EH (cell line): ENCODE measurements at regions not wholly inside any gene's neighbourhood (a gene's known extent, or its start where the extent isn't known, plus 50 kb on each side); places are given as distances from the start of the nearest gene placed in this dataset.
"Not testable (repeated sequence)": the region's sequence is repeated elsewhere in the genome, so short reads cannot be mapped to it uniquely, and the experiment has no call there.

Source experiments
- DNase-seq: peaks from one replicate; pipeline ENCODE4 v3.0.0-alpha.2; 2015; ENCODE audit warnings: low read depth

DNA sequence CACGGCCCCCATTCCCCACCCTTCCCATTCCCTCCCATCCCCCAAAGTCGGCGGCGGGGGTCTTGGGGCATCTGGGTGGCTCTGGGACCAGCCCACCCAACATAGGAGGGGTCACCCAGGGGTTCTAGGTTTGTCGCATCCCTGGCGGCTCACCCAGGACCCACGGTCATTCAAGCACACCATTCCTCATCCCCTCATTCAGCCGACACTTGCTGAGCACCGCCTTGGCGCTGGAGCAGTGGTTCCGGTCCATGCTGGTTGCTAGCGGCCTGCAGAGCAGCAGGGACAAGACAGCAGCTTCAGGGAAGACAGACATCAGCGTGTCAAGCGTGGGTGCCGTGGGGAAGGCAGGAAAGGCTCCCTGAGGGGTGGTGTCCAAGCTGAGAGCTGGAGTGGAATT, 50.5 kb upstream of the OTOS start:
- no peak for DNase-seq

DNA sequence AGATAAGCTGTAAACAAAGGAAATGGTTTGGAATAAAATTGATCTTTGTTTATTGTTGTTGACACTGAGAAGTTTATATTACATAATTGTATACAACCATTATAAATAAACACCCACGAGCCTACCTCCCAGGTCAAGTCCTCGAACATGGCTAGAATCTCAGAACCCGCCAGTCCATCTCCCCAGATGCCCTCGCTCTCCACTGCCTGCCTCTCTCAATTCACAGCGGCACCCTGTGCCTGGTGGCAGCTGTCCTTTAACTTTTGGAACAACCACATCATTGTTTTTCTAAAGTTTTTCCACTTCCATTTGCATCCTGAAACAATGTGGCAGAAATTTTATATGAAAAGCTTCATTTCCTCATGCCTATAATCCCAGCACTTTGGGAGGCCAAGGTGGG, 52.2 kb upstream of the OTOS start:
- no peak for DNase-seq

DNA sequence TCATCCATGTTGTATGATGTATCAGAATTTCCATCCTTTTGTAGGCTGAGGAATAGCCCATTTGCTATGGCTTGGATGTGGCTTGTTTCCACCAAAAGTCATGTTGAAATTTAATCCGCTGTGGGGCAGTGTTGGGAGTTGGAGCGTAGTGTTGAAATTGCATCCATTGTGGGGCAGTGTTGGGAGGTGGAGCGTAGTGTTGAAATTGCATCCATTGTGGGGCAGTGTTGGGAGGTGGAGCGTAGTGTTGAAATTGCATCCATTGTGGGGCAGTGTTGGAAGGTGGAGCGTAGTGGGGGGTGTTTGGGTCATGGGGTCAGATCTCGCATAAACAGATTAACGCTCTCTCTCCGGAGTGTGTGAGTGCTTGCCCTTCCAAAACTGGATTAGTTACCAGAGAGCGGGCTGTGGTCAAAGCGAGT, 53.9 kb upstream of the OTOS start:
- DNase-seq, result not testable (repeated sequence)

- DNase-seq, result no peak
Measured at GRCh38 chr2:240195316-240195861, 54.9 kb upstream of the OTOS start.

DNA sequence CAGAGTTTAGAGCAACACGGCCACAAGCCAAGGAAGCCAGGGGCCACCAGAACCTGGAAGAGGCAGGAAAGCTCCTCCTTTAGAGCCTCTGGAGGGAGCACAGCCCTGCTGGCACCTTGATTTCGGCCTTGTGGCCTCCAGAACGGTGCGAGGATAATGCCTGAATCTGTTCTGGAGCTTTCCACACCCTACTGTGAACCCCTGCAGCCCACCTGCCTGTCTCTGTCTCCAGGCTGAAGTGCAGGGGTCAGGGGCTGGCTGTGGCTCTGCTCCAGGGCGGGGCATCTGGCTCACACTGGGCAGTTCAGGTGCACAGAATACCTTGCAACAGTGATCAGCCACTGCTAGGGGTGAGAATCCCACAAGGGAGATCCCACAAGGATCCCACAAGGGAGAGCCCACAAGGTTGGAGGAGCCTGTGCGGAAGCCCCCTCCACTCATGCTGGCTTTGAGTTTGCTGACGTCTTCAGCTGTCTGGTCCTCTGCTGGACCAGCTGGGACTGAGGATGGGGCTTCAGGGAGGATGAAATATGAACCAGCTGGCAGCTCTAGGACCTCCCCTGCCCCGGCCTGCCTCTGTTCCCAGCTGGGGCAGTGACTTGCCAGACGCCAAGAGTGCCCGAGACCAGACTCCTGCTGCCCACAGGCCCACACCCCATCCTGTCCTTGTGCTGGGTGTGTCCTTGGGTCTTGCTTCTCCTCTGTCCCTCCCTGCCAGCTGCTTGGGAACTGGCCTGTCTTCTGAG, 56.4 kb upstream of the OTOS start:
- no peak for DNase-seq

- no peak for DNase-seq
Measured at GRCh38 chr2:240197462-240198139, 57.1 kb upstream of the OTOS start.

DNA sequence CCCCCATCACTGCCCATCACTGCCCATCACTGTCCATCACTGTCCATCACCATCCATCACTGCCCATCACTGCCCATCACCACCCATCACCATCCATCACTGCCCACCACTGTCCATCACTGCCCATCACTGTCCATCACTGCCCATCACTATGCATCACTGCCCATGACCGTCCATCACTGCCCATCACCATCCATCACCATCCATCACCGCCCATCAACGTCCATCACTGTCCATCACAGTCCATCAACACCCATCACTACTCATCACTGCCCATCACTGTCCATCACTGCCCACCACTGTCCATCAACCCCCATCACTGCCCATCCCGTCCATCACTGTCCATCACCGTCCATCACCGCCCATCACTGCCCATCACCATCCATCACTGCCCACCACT, 57.8 kb upstream of the OTOS start:
- no peak for DNase-seq

DNA sequence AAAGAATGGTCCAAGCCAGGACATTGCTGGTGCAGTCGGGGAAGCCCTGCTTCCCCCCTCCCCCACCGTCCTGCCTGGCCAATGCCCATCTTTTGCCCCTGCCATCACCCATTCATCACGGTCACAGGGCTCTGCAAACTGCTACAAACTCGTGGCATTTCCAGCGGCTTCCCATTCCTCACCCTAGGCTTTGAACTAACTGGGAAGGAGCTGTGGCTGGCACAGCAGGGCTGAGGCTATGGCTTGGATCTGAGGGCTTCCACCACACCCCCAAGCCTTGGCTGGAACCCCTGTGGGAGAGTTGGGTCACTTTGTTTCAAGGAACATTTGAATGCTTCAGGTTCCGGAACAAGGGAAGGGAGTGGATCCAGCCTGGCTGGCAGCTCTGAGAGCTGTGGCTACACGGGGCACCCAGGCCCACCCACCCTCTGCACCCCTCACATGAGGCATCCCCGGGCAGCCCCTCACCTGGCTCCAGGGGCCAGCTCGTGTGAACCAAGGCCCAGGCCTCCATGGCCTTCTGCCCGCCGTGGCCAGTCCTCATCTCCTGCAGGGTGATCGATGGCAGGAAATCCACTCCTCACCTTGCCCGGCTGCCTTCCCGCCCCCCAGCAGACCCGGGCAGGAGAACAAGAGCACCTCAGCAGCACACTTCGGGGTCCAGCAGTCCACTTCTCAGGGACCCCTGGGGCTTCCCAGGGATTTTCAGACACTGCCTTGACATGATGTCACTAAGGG, 58.8 kb upstream of the OTOS start:
- no peak for DNase-seq

- no peak for DNase-seq
Measured at GRCh38 chr2:240200230-240201051, 60.0 kb upstream of the OTOS start.

GRCh38 chr2:240201866-240202265, 61.4 kb upstream of the OTOS start:
- DNase-seq, result no peak

GRCh38 chr2:240202586-240202985, 62.1 kb upstream of the OTOS start:
- DNase-seq, result no peak

GRCh38 chr2:240203031-240203787, 62.8 kb upstream of the OTOS start:
- no peak for DNase-seq

DNA sequence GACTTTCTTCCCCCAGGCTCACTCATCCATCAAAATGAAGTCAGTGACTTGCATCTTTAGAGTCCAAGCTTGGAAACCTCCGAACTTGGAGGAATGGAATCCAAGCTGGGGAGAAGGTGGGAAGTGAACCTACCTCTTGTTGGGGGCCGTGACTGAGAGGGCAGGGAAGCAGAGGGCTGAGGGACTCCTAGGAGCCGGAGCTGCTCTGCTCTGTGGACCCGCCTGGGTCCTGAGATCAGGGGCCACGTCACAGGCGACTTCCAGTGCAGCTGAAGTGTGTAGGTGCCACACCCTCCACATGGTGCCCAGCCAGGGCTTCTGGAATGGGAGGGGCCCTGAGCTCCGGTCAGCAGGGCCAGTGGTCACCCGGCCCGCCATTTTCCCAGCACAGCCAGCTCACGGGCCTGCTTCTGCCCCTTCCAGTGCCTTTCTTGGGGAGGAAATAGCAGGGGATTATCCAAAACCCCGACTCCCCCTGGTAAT, 63.4 kb upstream of the OTOS start:
- DNase-seq, result no peak

GRCh38 chr2:240204431-240205276, 64.2 kb upstream of the OTOS start:
- no peak for DNase-seq

GRCh38 chr2:240205348-240205747, 64.9 kb upstream of the OTOS start:
- DNase-seq, result peak; percentile 67

DNA sequence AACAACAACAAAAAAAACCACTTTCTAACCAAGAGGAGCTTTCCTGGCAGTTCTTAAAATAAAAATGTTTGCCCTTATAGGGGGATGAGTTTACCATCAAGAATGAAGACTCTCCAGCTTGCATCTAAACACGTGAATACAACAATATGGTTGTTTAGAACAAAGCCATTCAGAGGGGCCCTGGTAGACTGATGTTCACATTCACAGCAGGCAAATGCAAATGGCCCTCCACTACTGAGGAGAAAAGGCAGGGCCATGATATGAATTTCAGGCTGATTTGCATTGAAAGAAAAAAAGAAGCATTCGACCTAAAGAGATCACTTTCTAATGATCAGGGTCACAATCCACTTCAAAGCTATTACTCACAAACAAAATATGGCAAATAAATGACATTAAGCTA, 65.3 kb upstream of the OTOS start:
- DNase-seq, result no peak

DNA sequence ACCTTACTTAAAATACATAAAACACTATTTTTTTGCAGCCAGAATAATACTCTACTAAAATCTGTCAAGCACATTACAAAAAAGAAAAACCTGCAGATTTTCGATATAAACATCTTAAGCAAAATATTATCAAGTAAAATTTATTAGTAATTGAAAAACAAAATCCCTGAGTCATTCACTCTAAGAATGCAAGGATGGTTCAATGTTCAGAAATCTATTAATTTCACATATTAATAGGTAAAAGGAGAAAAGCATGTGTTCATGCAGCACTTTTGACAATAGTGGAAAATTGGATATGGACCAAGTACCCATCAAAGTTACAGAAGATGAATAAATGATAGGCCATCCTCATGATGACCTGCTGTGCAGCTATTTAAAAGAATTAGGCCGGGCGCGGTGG, 66.2 kb upstream of the OTOS start:
- no peak for DNase-seq

GRCh38 chr2:240207661-240208060, 67.2 kb upstream of the OTOS start:
- no peak for DNase-seq

GRCh38 chr2:240208096-240208495, 67.6 kb upstream of the OTOS start:
- no peak for DNase-seq

DNA sequence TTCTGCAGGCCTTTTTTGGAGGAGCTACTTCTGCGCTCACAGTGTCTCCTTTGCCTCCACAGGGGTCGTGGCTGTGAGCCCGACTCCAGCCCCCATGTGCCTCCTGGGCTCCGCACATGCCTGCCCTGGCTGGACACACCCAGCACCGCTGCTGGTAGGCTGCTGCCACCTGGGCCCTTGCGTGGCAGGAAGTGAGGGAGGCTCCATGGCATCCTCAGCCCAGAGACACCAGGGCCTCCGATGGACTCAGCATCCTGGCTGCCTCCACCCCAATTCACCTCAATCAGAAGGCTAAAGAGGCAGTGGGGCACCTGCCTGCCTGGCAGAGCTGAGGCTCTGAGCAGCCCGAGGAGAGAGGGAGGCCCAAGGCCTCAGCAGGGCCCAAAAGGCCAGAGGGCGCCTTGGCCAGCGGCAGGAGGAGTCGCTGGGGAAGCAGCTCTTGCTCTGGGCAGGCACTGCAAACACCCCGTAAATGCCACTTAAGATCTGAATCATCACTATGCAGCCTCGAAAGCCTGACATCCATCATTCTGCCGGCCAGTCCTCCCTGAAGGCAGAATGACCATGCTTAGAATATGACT, 68.3 kb upstream of the OTOS start:
- DNase-seq, result peak; percentile 22
